SIG-M5 treated with dmso at 0.1 percent for 504 hours (cell line): ENCODE measurements at regions not wholly inside any gene's neighbourhood (a gene's known extent, or its start where the extent isn't known, plus 50 kb on each side); places are given as distances from the start of the nearest gene placed in this dataset.
"Not testable (repeated sequence)": the region's sequence is repeated elsewhere in the genome, so short reads cannot be mapped to it uniquely, and the experiment has no call there.

Experiments
- DNase-seq: peaks from one replicate; lab custom pipeline; 2025; ENCODE audit not compliant: unreplicated experiment; lab: John Stamatoyannopoulos, UW

- no peak for DNase-seq
Measured at GRCh38 chr10:18735711-18736110, 76.5 kb downstream of the ARL5B start.

GRCh38 chr10:18737236-18737635 lies 78.0 kb downstream of the ARL5B start:
- DNase-seq, result no peak

GRCh38 chr10:18737841-18738240 lies 78.6 kb downstream of the ARL5B start:
- DNase-seq, result no peak

GRCh38 chr10:18738835-18739234 lies 79.6 kb downstream of the ARL5B start:
- DNase-seq, result no peak

GRCh38 chr10:18743926-18744325 lies 84.7 kb downstream of the ARL5B start:
- no peak for DNase-seq

GRCh38 chr10:18753312-18753895 lies 94.2 kb downstream of the ARL5B start:
- no peak for DNase-seq

- DNase-seq, result no peak
Measured at GRCh38 chr10:18759575-18759974, 100.3 kb downstream of the ARL5B start.

- no peak for DNase-seq
Measured at GRCh38 chr10:18760836-18761235, 101.6 kb downstream of the ARL5B start.

- DNase-seq, result no peak
Measured at GRCh38 chr10:18767981-18768380, 108.8 kb downstream of the ARL5B start.

GRCh38 chr10:18773180-18773579 lies 113.9 kb downstream of the ARL5B start:
- no peak for DNase-seq

GRCh38 chr10:18777258-18777657 lies 118.0 kb downstream of the ARL5B start:
- no peak for DNase-seq

- DNase-seq, result no peak
Measured at GRCh38 chr10:18786478-18786877, 127.2 kb downstream of the ARL5B start.

GRCh38 chr10:18793951-18794350 lies 134.7 kb downstream of the ARL5B start:
- peak; percentile 0 for DNase-seq

GRCh38 chr10:18795549-18795948 lies 136.3 kb downstream of the ARL5B start:
- DNase-seq, result no peak

GRCh38 chr10:18797286-18797685 lies 138.1 kb downstream of the ARL5B start:
- no peak for DNase-seq

- DNase-seq, result peak; percentile 0
Measured at GRCh38 chr10:18822156-18822555, 162.9 kb downstream of the ARL5B start.

GRCh38 chr10:18829259-18829658 lies 170.0 kb downstream of the ARL5B start:
- no peak for DNase-seq

GRCh38 chr10:18830277-18830676 lies 171.0 kb downstream of the ARL5B start:
- DNase-seq, result no peak

GRCh38 chr10:18856623-18857022 lies 192.0 kb upstream of the MALRD1 start:
- DNase-seq, result not testable (repeated sequence)

- no peak for DNase-seq
Measured at GRCh38 chr10:18859659-18860058, 188.9 kb upstream of the MALRD1 start.

- no peak for DNase-seq
Measured at GRCh38 chr10:18860186-18860585, 188.4 kb upstream of the MALRD1 start.

GRCh38 chr10:18860631-18861240 lies 187.9 kb upstream of the MALRD1 start:
- DNase-seq, result no peak

GRCh38 chr10:18861382-18861781 lies 187.2 kb upstream of the MALRD1 start:
- DNase-seq, result no peak
